H1 (cell line): ENCODE measurements at regions not wholly inside any gene's neighbourhood (a gene's known extent, or its start where the extent isn't known, plus 50 kb on each side); places are given as distances from the start of the nearest gene placed in this dataset.

Source experiments
- CTCF ChIA-PET: fragments of 300-600 bp; sonication (Branson Sonifier 250); formaldehyde crosslinking; loops from one replicate; lab custom pipeline; 2021; ENCODE audit not compliant: partially characterized antibody; lab: Charles Lee
- POLR2A ChIA-PET: fragments of 300-600 bp; sonication (Branson Sonifier 250); formaldehyde crosslinking; loops from one replicate; lab custom pipeline; 2021; ENCODE audit warnings: inconsistent platforms; ENCODE audit not compliant: partially characterized antibody; lab: Charles Lee
- DNase-seq, 2 experiments: peaks; one replicate each; pipeline versions ENCODE4 v3.0.0 to v3.0.0-alpha.2; 2010 to 2022; ENCODE audit warnings: low spot score in 2 of 2, low read depth in 1 of 2, mixed read lengths in 1 of 2
- FAIRE-seq: peaks from 2 replicates; lab custom pipeline; 2011; peaks lifted over from hg19 to GRCh38; lab: Jason Lieb, UNC
- H2AFZ ChIP-seq: 2 replicates; pipeline ENCODE4 v1.8.1; 2012; ENCODE audit warnings: low read length, inconsistent platforms
- H2AK5ac ChIP-seq: 2 replicates; pipeline ENCODE4 v1.6.1; 2013; ENCODE audit warnings: low read depth, low read length
- H2BK120ac ChIP-seq: replicated peaks from 2 replicates; pipeline ENCODE3; 2013; ENCODE audit warnings: low read depth, low read length, inconsistent platforms
- H2BK12ac ChIP-seq: 2 replicates; pipeline ENCODE4 v1.6.1; 2013; ENCODE audit warnings: low read depth, low read length
- H2BK15ac ChIP-seq: 2 replicates; pipeline ENCODE4 v1.6.1; 2013; ENCODE audit warnings: low read length
- H2BK20ac ChIP-seq: 2 replicates; pipeline ENCODE4 v1.6.1; 2013; ENCODE audit warnings: low read length
- H2BK5ac ChIP-seq: 2 replicates; pipeline ENCODE4 v1.6.1; 2013; ENCODE audit warnings: low read depth, low read length
- H3K14ac ChIP-seq: 2 replicates; pipeline ENCODE4 v1.6.1; 2013; ENCODE audit warnings: inconsistent platforms; ENCODE audit not compliant: insufficient read length
- H3K18ac ChIP-seq: 2 replicates; pipeline ENCODE4 v1.6.1; 2013; ENCODE audit warnings: low read length; ENCODE audit errors: extremely low read depth
- H3K23ac ChIP-seq: 2 replicates; pipeline ENCODE4 v1.6.1; 2013; ENCODE audit warnings: inconsistent platforms; ENCODE audit not compliant: insufficient read length
- H3K23me2 ChIP-seq: 2 replicates; pipeline ENCODE4 v1.6.1; 2013; ENCODE audit warnings: low read depth, low read length
- H3K27ac ChIP-seq: 2 replicates; pipeline ENCODE4 v1.6.1; 2011; ENCODE audit warnings: low read depth, low read length, inconsistent platforms
- H3K27me3 ChIP-seq, 4 experiments: replicated peaks in 1 of 4; 1 replicate in 1 of 4; 2 replicates in 3 of 4; pipeline versions ENCODE4 v1.6.1 to v1.8.1; 2011 to 2013; ENCODE audit warnings: low read length in 3 of 4, mild to moderate bottlenecking in 3 of 4, inconsistent platforms in 2 of 4, mixed read lengths in 2 of 4, moderate library complexity in 1 of 4; ENCODE audit not compliant: control insufficient read depth in 3 of 4, insufficient read depth in 3 of 4; ENCODE audit errors: extremely low read depth in 1 of 4
- H3K36me3 ChIP-seq, 4 experiments: 2 replicates each; pipeline versions ENCODE4 v1.6.1 to v1.8.1; 2011 to 2013; ENCODE audit warnings: mild to moderate bottlenecking in 4 of 4, low read length in 3 of 4, moderate library complexity in 2 of 4, control low read depth in 1 of 4, inconsistent platforms in 1 of 4; ENCODE audit not compliant: insufficient read depth in 4 of 4, control insufficient read depth in 2 of 4
- H3K4ac ChIP-seq: replicated peaks from 2 replicates; pipeline ENCODE3; 2013; ENCODE audit warnings: low read length, low read depth, mixed read lengths, inconsistent platforms; ENCODE audit not compliant: insufficient read length
- H3K4me1 ChIP-seq, 4 experiments: replicated peaks in 1 of 4; 1 replicate in 1 of 4; 2 replicates in 3 of 4; pipeline versions ENCODE4 v1.6.1 to v1.8.1; 2011 to 2013; ENCODE audit warnings: low read length in 3 of 4, inconsistent platforms in 2 of 4, mixed read lengths in 1 of 4; ENCODE audit not compliant: insufficient read depth in 4 of 4, control insufficient read depth in 3 of 4
- H3K4me2 ChIP-seq, 2 experiments: 2 replicates each; pipeline versions ENCODE4 v1.6.1 to v1.8.1; 2011 to 2013; ENCODE audit warnings: low read depth in 2 of 2, low read length in 2 of 2, control low read depth in 1 of 2, inconsistent platforms in 1 of 2, mild to moderate bottlenecking in 1 of 2; ENCODE audit not compliant: insufficient read depth in 1 of 2
- H3K4me3 ChIP-seq, 4 experiments: fragments of 200-600, 300-600 bp in 1 of 4; sonication (generic), shearing (Covaris generic), sonication (Bioruptor Twin) in 1 of 4; 2 replicates each; pipeline versions ENCODE4 v1.5.1 to v1.8.1; 2011 to 2016; ENCODE audit warnings: low read length in 4 of 4, low read depth in 3 of 4, control low read depth in 2 of 4, inconsistent platforms in 2 of 4, mild to moderate bottlenecking in 2 of 4, mixed read lengths in 1 of 4, moderate library complexity in 1 of 4; ENCODE audit not compliant: insufficient read depth in 2 of 4; ENCODE audit errors: extremely low read depth in 1 of 4
- H3K56ac ChIP-seq: replicated peaks from 2 replicates; pipeline ENCODE3; 2013; ENCODE audit warnings: low read depth, mild to moderate bottlenecking, mixed read lengths, low read length, inconsistent platforms; ENCODE audit not compliant: insufficient read length
- H3K79me1 ChIP-seq: 2 replicates; pipeline ENCODE4 v1.6.1; 2013; ENCODE audit warnings: low read depth, low read length, control low read depth
- H3K79me2 ChIP-seq, 2 experiments: 2 replicates each; pipeline versions ENCODE4 v1.6.1 to v1.8.1; 2012 to 2013; ENCODE audit warnings: low read length in 2 of 2, mild to moderate bottlenecking in 2 of 2, inconsistent platforms in 1 of 2; ENCODE audit not compliant: insufficient read depth in 2 of 2, control insufficient read depth in 1 of 2
- H3K9ac ChIP-seq, 4 experiments: replicated peaks in 1 of 4; 1 replicate in 1 of 4; 2 replicates in 3 of 4; pipeline versions ENCODE4 v1.6.1 to v1.8.1; 2011 to 2013; ENCODE audit warnings: low read depth in 3 of 4, low read length in 3 of 4, control low read depth in 2 of 4, mild to moderate bottlenecking in 2 of 4, moderate library complexity in 2 of 4, inconsistent platforms in 1 of 4; ENCODE audit errors: extremely low read depth in 1 of 4
- H3K9me3 ChIP-seq, 2 experiments: 2 replicates each; pipeline versions ENCODE4 v1.6.1 to v1.8.1; 2012 to 2013; ENCODE audit warnings: mild to moderate bottlenecking in 2 of 2, moderate library complexity in 2 of 2, control low read depth in 1 of 2, inconsistent platforms in 1 of 2, low read depth in 1 of 2, low read length in 1 of 2, mixed read lengths in 1 of 2; ENCODE audit not compliant: insufficient read depth in 2 of 2
- H4K20me1 ChIP-seq, 2 experiments: replicated peaks in 1 of 2; 2 replicates each; pipeline versions ENCODE3 to v1.8.1; 2011 to 2013; ENCODE audit warnings: inconsistent platforms in 2 of 2, low read length in 2 of 2, mild to moderate bottlenecking in 1 of 2; ENCODE audit not compliant: insufficient read depth in 2 of 2, control insufficient read depth in 1 of 2
- H4K5ac ChIP-seq: 2 replicates; pipeline ENCODE4 v1.6.1; 2013; ENCODE audit warnings: low read length, low read depth, mixed read lengths, inconsistent platforms; ENCODE audit not compliant: insufficient read length
- H4K8ac ChIP-seq: 2 replicates; pipeline ENCODE4 v1.8.0; 2013; ENCODE audit warnings: mild to moderate bottlenecking, moderate library complexity, low read length, inconsistent platforms; ENCODE audit not compliant: insufficient read depth; ENCODE audit errors: extremely low read depth
- H4K91ac ChIP-seq: replicated peaks from 2 replicates; pipeline ENCODE3; 2013; ENCODE audit warnings: low read length, mixed read lengths, inconsistent platforms; ENCODE audit not compliant: insufficient read length
- BCL11A ChIP-seq, 2 experiments: IDR thresholded peaks; one replicate each; pipeline ENCODE4 v1.6.1; 2011; ENCODE audit warnings: low read depth in 2 of 2, low read length in 2 of 2, mild to moderate bottlenecking in 2 of 2
- CHD1 ChIP-seq: IDR thresholded peaks from 2 replicates; pipeline ENCODE4 v1.6.1; 2012; ENCODE audit warnings: low read depth, low read length, improper control_type of control experiment
- CREB1 ChIP-seq: IDR thresholded peaks from 2 replicates; pipeline ENCODE4 v1.6.1; 2012; ENCODE audit warnings: inconsistent platforms
- EZH2 ChIP-seq: fragments of 200-600 bp; sonication (generic); IDR thresholded peaks from 2 replicates; pipeline ENCODE4 v1.7.1; 2012; ENCODE audit warnings: low read depth, mild to moderate bottlenecking, moderate library complexity, low read length, inconsistent platforms; ENCODE audit not compliant: severe bottlenecking
- KDM1A ChIP-seq: fragments of 200-600, 300-600 bp; sonication (generic); IDR thresholded peaks from 2 replicates; pipeline ENCODE4 v1.7.1; 2016; ENCODE audit warnings: mild to moderate bottlenecking, low read length, borderline replicate concordance
- NRF1 ChIP-seq: IDR thresholded peaks from 2 replicates; pipeline ENCODE4 v1.6.1; 2011; ENCODE audit warnings: mild to moderate bottlenecking, low read depth, low read length, improper control_type of control experiment
- POU5F1 ChIP-seq: IDR thresholded peaks from 2 replicates; pipeline ENCODE4 v1.6.1; 2011; ENCODE audit warnings: low read depth, mild to moderate bottlenecking, low read length, moderate library complexity
- RNF2 ChIP-seq: fragments of 200-900, 300-1000 bp; sonication (generic); IDR thresholded peaks from 2 replicates; pipeline ENCODE4 v1.7.1; 2016; ENCODE audit warnings: borderline replicate concordance, low read depth, mild to moderate bottlenecking, antibody characterized with exemption, low read length; ENCODE audit not compliant: poor library complexity, severe bottlenecking; ENCODE audit errors: missing control alignments
- SRF ChIP-seq: IDR thresholded peaks from 2 replicates; pipeline ENCODE4 v1.6.1; 2011; ENCODE audit warnings: mild to moderate bottlenecking, low read depth, low read length, moderate library complexity
- SUZ12 ChIP-seq: fragments of 200-600 bp; sonication (generic); IDR thresholded peaks from 2 replicates; pipeline ENCODE4 v1.6.1; 2012; ENCODE audit warnings: mild to moderate bottlenecking, inconsistent platforms, low read length, moderate library complexity, mixed read lengths
- TAF1 ChIP-seq: IDR thresholded peaks from 2 replicates; pipeline ENCODE4 v1.6.1; 2011; ENCODE audit warnings: mild to moderate bottlenecking, low read depth, low read length
- ZNF274 ChIP-seq: IDR thresholded peaks from 2 replicates; pipeline ENCODE4 v1.7.0; 2012; ENCODE audit warnings: low read length, borderline replicate concordance; ENCODE audit errors: extremely low read depth
- WGBS, 2 experiments: shearing (Covaris generic) in 1 of 2; methylation state at CpG; one replicate each; pipeline versions ENCODE4 v1.1.6 to v1.1.7; 2013 to 2015; ENCODE audit warnings: low lambda C conversion rate in 2 of 2, mixed read lengths in 2 of 2, inconsistent platforms in 1 of 2, low coverage in 1 of 2, missing lambda C conversion rate in 1 of 2; ENCODE audit not compliant: insufficient replicate concordance in 2 of 2, insufficient coverage in 1 of 2, insufficient read length in 1 of 2; ENCODE audit errors: extremely low coverage in 1 of 2, missing lambda C conversion rate in 1 of 2; 5-methylcytosine and 5-hydroxymethylcytosine counted together

GRCh38 chr1:82297139-82297896, 496.6 kb downstream of the ADGRL2 start:
- no peak overlapping the region for H3K4me3 ChIP-seq
- no peak overlapping the region for H3K23ac ChIP-seq
- H3K18ac ChIP-seq = no peak overlapping the region
- no peak overlapping the region for H2AFZ ChIP-seq
- no peak overlapping the region for H3K9ac ChIP-seq
- no peak overlapping the region for H2BK5ac ChIP-seq
- TF ChIP-seq POU5F1 = no peak
- TF ChIP-seq RNF2 = no peak
- TF ChIP-seq KDM1A = no peak
- no peak for TF ChIP-seq ZNF274
- TF ChIP-seq TAF1 = no peak
- no peak for TF ChIP-seq SRF
- no peak for TF ChIP-seq CHD1
- TF ChIP-seq EZH2 = no peak
- no peak for TF ChIP-seq SUZ12
- TF ChIP-seq NRF1 = no peak
- TF ChIP-seq CREB1 = no peak
- TF ChIP-seq BCL11A (IDR thresholded peaks at IDR 0.05; ENCODE audit: low read depth in 2 of 2, low read length in 2 of 2) = no peak
- TF ChIP-seq, all 59 proteins: peak for 0
- ChIA-PET CTCF (no interaction called here), POLR2A (no interaction called here)
- H2BK20ac ChIP-seq = no peak overlapping the region
- no peaks in the 10 kb centered on the region for H3K27me3 ChIP-seq
- WGBS, 2 experiments = 90% methylated on average over 9 of the region's 9 CpGs; no CpG with 5 or more reads in 1 of the 2 experiments
- H4K8ac ChIP-seq = no peak overlapping the region
- no peak overlapping the region for H2BK15ac ChIP-seq
- H3K36me3 ChIP-seq = no peaks in the 10 kb centered on the region
- H3K4me2 ChIP-seq = no peak overlapping the region
- H3K27ac ChIP-seq = no peak overlapping the region
- no peaks in the 10 kb centered on the region for H3K23me2 ChIP-seq
- H3K79me1 ChIP-seq = no peaks in the 10 kb centered on the region
- no peak overlapping the region for H2BK12ac ChIP-seq
- no peak overlapping the region for H3K4ac ChIP-seq
- no peak for DNase-seq
- no peak overlapping the region for H4K91ac ChIP-seq
- H3K14ac ChIP-seq = no peak overlapping the region
- H2AK5ac ChIP-seq = no peak overlapping the region
- FAIRE-seq = no peak
- H3K9me3 ChIP-seq = no peaks in the 10 kb centered on the region
- H3K79me2 ChIP-seq = no peaks in the 10 kb centered on the region
- H3K56ac ChIP-seq = no peak overlapping the region
- no peaks in the 10 kb centered on the region for H3K4me1 ChIP-seq
- no peak overlapping the region for H4K5ac ChIP-seq
- no peak overlapping the region for H2BK120ac ChIP-seq
- H4K20me1 ChIP-seq = no peaks in the 10 kb centered on the region
